ENCODE measurements at regions not wholly inside any gene's neighbourhood (a gene's known extent, or its start where the extent isn't known, plus 50 kb on each side); places are given as distances from the start of the nearest gene placed in this dataset.

GRCh38 chr2:13546131-13546530 is 829.4 kb downstream of the TRIB2 start (continued):
- TF ChIP-seq ELF4 (CRISPR knock-in tag; IDR thresholded peaks at IDR 0.05; ENCODE audit: low read depth) (no peak), TEAD1 (CRISPR knock-in tag; IDR thresholded peaks at IDR 0.05) (no peak), USF2 (CRISPR knock-in tag; IDR thresholded peaks at IDR 0.05) (no peak), JUN (CRISPR knock-in tag; IDR thresholded peaks at IDR 0.05) (no peak), ZNF396 (CRISPR knock-in tag; IDR thresholded peaks at IDR 0.05; ENCODE audit: borderline replicate concordance) (no peak), ZNF423 (CRISPR knock-in tag; IDR thresholded peaks at IDR 0.05) (no peak), FOXP4 (CRISPR knock-in tag; IDR thresholded peaks at IDR 0.05) (no peak), CTCF (IDR thresholded peaks at IDR 0.05) (no peak), AR (CRISPR knock-in tag; IDR thresholded peaks at IDR 0.05) (no peak), HMGXB4 (CRISPR knock-in tag; IDR thresholded peaks at IDR 0.05) (no peak), ATF3 (CRISPR knock-in tag; conservative IDR thresholded peaks at IDR 0.05) (no peak), TCF7 (CRISPR knock-in tag; IDR thresholded peaks at IDR 0.05; ENCODE audit: low read depth) (no peak), NFYB (CRISPR knock-in tag; conservative IDR thresholded peaks at IDR 0.05; ENCODE audit: low read depth) (no peak), MYBL2 (CRISPR knock-in tag; IDR thresholded peaks at IDR 0.05) (no peak)

GRCh38 chr2:13550285-13551231 is 833.8 kb downstream of the TRIB2 start:
- no peak for DNase-seq (ENCODE audit: low spot score)
- ChIA-PET POLR2A (no interaction called here), CTCF (no interaction called here)
- Mint-ChIP-seq H3K9me3 (no peaks in the 10 kb centered on the region), H3K4me1 (no peaks in the 10 kb centered on the region), H3K36me3 (no peaks in the 10 kb centered on the region), H3K27me3 (ENCODE audit: low read depth) (no peaks in the 10 kb centered on the region), H3K27ac (no peak overlapping the region), H3K4me3 (no peak overlapping the region)
- ATAC-seq = no peak
- TF ChIP-seq ZMAT4 (CRISPR knock-in tag; IDR thresholded peaks at IDR 0.05) (no peak), KAT7 (CRISPR knock-in tag; IDR thresholded peaks at IDR 0.05; ENCODE audit: borderline replicate concordance) (no peak), ETV6 (CRISPR knock-in tag; IDR thresholded peaks at IDR 0.05) (no peak), NFE2L1 (CRISPR knock-in tag; IDR thresholded peaks at IDR 0.05) (no peak), MLX (CRISPR knock-in tag; IDR thresholded peaks at IDR 0.05) (no peak), JAZF1 (CRISPR knock-in tag; IDR thresholded peaks at IDR 0.05) (no peak), ZNF263 (CRISPR knock-in tag; IDR thresholded peaks at IDR 0.05; ENCODE audit: low read depth) (no peak), HMGXB4 (CRISPR knock-in tag; IDR thresholded peaks at IDR 0.05) (no peak), HMGA2 (CRISPR knock-in tag; IDR thresholded peaks at IDR 0.05) (no peak), EMX1 (CRISPR knock-in tag; IDR thresholded peaks at IDR 0.05) (no peak), NR3C1 (CRISPR knock-in tag; conservative IDR thresholded peaks at IDR 0.05; ENCODE audit: low read depth) (no peak)

All from WTC11 (cell line).